ENCODE measurements at regions not wholly inside any gene's neighbourhood (a gene's known extent, or its start where the extent isn't known, plus 50 kb on each side); places are given as distances from the start of the nearest gene placed in this dataset.

DNA sequence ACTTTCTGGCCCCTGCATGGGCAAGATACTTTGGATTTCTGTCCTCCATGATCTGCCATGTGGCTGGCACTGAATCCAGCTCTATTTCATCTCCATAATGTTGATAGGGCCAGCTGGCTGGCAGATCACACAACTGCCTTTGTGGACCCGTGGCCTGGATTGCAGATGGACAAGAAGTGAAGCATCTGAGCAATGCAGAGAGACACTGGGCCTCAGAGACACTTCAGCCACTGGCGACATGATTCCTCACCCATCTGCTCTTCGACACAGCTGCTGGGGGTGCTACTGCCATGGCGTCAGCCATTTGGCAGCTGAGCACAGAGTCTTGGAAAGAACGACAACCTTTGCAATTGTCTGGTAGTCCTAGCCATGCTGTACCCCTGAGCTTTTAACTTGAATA is 79.5 kb upstream of the MYO16 start:
- H3K9me3 ChIP-seq (ENCODE audit: control insufficient read depth, insufficient read depth, low read length), result peaks cover 5% of the 10 kb centered on the region
- no peak for TF ChIP-seq CTCF (IDR thresholded peaks at IDR 0.05; ENCODE audit: low read depth, low read length)
- DNase-seq (ENCODE audit: low read depth, low spot score), result no peak
- H3K4me3 ChIP-seq (ENCODE audit: low read depth, low read length), result no peak overlapping the region
- ChIA-PET CTCF (no interaction called here), POLR2A (no interaction called here)
- no peaks in the 10 kb centered on the region for H3K27me3 ChIP-seq (ENCODE audit: control insufficient read depth, insufficient read depth, low read length)
- no peak overlapping the region for H3K27ac ChIP-seq (ENCODE audit: low read depth, low read length)

- H3K9me3 ChIP-seq (ENCODE audit: control insufficient read depth, insufficient read depth, low read length), result peaks cover 5% of the 10 kb centered on the region
- no peak overlapping the region for H3K4me3 ChIP-seq (ENCODE audit: low read depth, low read length)
- ChIA-PET POLR2A (no interaction called here), CTCF (no interaction called here)
- no peak for TF ChIP-seq CTCF (IDR thresholded peaks at IDR 0.05; ENCODE audit: low read depth, low read length)
- DNase-seq (ENCODE audit: low read depth, low spot score), result no peak
- H3K27ac ChIP-seq (ENCODE audit: low read depth, low read length), result no peak overlapping the region
- H3K27me3 ChIP-seq (ENCODE audit: control insufficient read depth, insufficient read depth, low read length), result no peaks in the 10 kb centered on the region
Observed at GRCh38 chr13:108551674-108552073, 77.7 kb upstream of the MYO16 start.

DNA sequence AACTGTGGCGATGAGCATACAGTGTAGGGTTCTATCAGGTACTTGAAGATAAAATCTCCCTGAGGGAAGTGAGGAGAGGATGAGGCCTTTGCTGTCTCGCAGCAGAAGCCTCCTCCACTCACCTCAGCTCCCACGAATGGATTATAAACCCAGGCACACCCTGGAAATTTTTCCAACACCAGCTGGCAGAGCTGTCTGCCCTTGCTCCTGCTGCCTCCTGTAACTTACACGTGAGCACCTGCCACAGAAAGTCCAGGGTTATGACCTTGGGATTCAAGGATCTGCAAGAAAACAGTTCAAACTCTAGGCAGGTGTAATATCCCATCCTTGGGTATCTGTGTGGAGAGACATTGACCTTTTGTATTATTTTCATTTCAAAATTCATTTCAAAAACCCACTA is 70.9 kb upstream of the MYO16 start:
- H3K4me3 ChIP-seq (ENCODE audit: low read depth, low read length), result no peak overlapping the region
- ChIA-PET CTCF (no interaction called here), POLR2A (no interaction called here)
- no peaks in the 10 kb centered on the region for H3K27me3 ChIP-seq (ENCODE audit: control insufficient read depth, insufficient read depth, low read length)
- H3K27ac ChIP-seq (ENCODE audit: low read depth, low read length), result no peak overlapping the region
- TF ChIP-seq CTCF (IDR thresholded peaks at IDR 0.05; ENCODE audit: low read depth, low read length), result no peak
- no peak for DNase-seq (ENCODE audit: low read depth, low spot score)
- H3K9me3 ChIP-seq (ENCODE audit: control insufficient read depth, insufficient read depth, low read length), result no peaks in the 10 kb centered on the region; the same call in none of the 2 replicates

DNA sequence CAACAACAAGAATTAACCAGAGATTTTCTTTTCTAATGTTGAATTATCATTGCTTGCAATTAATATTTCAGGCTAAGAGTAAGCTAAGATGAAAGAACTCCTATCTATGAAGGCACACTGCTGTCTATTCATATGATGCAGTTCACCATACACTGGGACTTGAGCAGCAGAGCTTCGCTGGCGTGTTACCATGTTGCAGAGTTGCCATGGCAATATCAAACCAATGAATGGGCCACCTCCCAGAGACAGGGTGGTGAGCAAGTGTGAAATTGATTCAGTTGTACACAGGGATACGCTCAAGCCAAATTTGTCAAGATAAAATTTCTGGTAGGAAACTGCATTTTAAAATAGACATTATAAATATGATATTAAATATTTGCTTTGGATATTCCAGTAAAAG is 69.3 kb upstream of the MYO16 start:
- TF ChIP-seq CTCF (IDR thresholded peaks at IDR 0.05; ENCODE audit: low read depth, low read length), result no peak
- Histone ChIP-seq H3K4me3 (ENCODE audit: low read depth, low read length) (no peak overlapping the region), H3K9me3 (ENCODE audit: control insufficient read depth, insufficient read depth, low read length) (no peaks in the 10 kb centered on the region; the same call in 1 of the 2 replicates), H3K27me3 (ENCODE audit: control insufficient read depth, insufficient read depth, low read length) (no peaks in the 10 kb centered on the region), H3K27ac (ENCODE audit: low read depth, low read length) (no peak overlapping the region)
- ChIA-PET POLR2A (no interaction called here), CTCF (no interaction called here)
- no peak for DNase-seq (ENCODE audit: low read depth, low spot score)

GRCh38 chr13:108561149-108561548 is 68.3 kb upstream of the MYO16 start:
- no peaks in the 10 kb centered on the region; the same call in 1 of the 2 replicates for H3K9me3 ChIP-seq (ENCODE audit: control insufficient read depth, insufficient read depth, low read length)
- POLR2A ChIA-PET, result no interaction called here
- no peak overlapping the region for H3K4me3 ChIP-seq (ENCODE audit: low read depth, low read length)
- CTCF ChIA-PET, result no interaction called here
- no peak for DNase-seq (ENCODE audit: low read depth, low spot score)
- no peak overlapping the region for H3K27ac ChIP-seq (ENCODE audit: low read depth, low read length)
- H3K27me3 ChIP-seq (ENCODE audit: control insufficient read depth, insufficient read depth, low read length), result no peaks in the 10 kb centered on the region
- no peak for TF ChIP-seq CTCF (IDR thresholded peaks at IDR 0.05; ENCODE audit: low read depth, low read length)

Measured in AG04450 (cell line).